Fibroblast of skin of left biceps (primary cell): ENCODE measurements at regions not wholly inside any gene's neighbourhood (a gene's known extent, or its start where the extent isn't known, plus 50 kb on each side); places are given as distances from the start of the nearest gene placed in this dataset.
A peak's percentile ranks its signal among the peaks of the same experiment; 100 is the strongest.

Experiments
- DNase-seq, 2 experiments: peaks; one replicate each; pipeline ENCODE4 v3.0.0-alpha.2; 2013; ENCODE audit warnings: low read depth in 2 of 2

GRCh38 chr1:114314576-114314975, 160.9 kb upstream of the SYT6 start:
- DNase-seq: no peak

- DNase-seq: peak in 1 of 2 experiments; percentile 13
Measured at GRCh38 chr1:114314098-114314497, 160.4 kb upstream of the SYT6 start.

GRCh38 chr1:114310695-114311271, 157.1 kb upstream of the SYT6 start:
- DNase-seq: peak; percentile 97

- DNase-seq: no peak
Measured at GRCh38 chr1:114302821-114303220, 149.2 kb upstream of the SYT6 start.

- DNase-seq: no peak
Measured at GRCh38 chr1:114299331-114299975, 145.8 kb upstream of the SYT6 start.

- DNase-seq: no peak
Measured at GRCh38 chr1:114298008-114298407, 144.3 kb upstream of the SYT6 start.

- no peak for DNase-seq
Measured at GRCh38 chr1:114296413-114296812, 142.7 kb upstream of the SYT6 start.

- no peak for DNase-seq
Measured at GRCh38 chr1:114295321-114295720, 141.7 kb upstream of the SYT6 start.

GRCh38 chr1:114292835-114293234, 139.2 kb upstream of the SYT6 start:
- no peak for DNase-seq

- DNase-seq: no peak
Measured at GRCh38 chr1:114292194-114292593, 138.5 kb upstream of the SYT6 start.

GRCh38 chr1:114290776-114291175, 137.1 kb upstream of the SYT6 start:
- DNase-seq: no peak

GRCh38 chr1:114290341-114290740, 136.7 kb upstream of the SYT6 start:
- no peak for DNase-seq

GRCh38 chr1:114289824-114290223, 136.2 kb upstream of the SYT6 start:
- no peak for DNase-seq

- no peak for DNase-seq
Measured at GRCh38 chr1:114289306-114289705, 135.6 kb upstream of the SYT6 start.

GRCh38 chr1:114286960-114287359, 133.3 kb upstream of the SYT6 start:
- DNase-seq: no peak

GRCh38 chr1:114286179-114286578, 132.5 kb upstream of the SYT6 start:
- peak; percentile 23 to 25 for DNase-seq

- DNase-seq: peak; percentile 69 to 72
Measured at GRCh38 chr1:114282751-114283403, 129.2 kb upstream of the SYT6 start.

- no peak for DNase-seq
Measured at GRCh38 chr1:114278911-114279310, 125.2 kb upstream of the SYT6 start.

- no peak for DNase-seq
Measured at GRCh38 chr1:114278430-114278829, 124.8 kb upstream of the SYT6 start.

- no peak for DNase-seq
Measured at GRCh38 chr1:114274621-114275317, 121.1 kb upstream of the SYT6 start.

GRCh38 chr1:114272593-114272992, 118.9 kb upstream of the SYT6 start:
- DNase-seq: no peak

GRCh38 chr1:114270718-114271117, 117.0 kb upstream of the SYT6 start:
- no peak for DNase-seq

- DNase-seq: no peak
Measured at GRCh38 chr1:114270282-114270681, 116.6 kb upstream of the SYT6 start.
